ENCODE measurements at regions not wholly inside any gene's neighbourhood (a gene's known extent, or its start where the extent isn't known, plus 50 kb on each side); places are given as distances from the start of the nearest gene placed in this dataset.

- TF ChIP-seq MAX (IDR thresholded peaks at IDR 0.05; ENCODE audit: low read depth, low read length): no peak
- TF ChIP-seq POLR2A (IDR thresholded peaks at IDR 0.05; ENCODE audit: extremely low read depth, insufficient read length): no peak
- TF ChIP-seq MYC (IDR thresholded peaks at IDR 0.05; ENCODE audit: low read depth, low read length): no peak
- TF ChIP-seq CTCF (IDR thresholded peaks at IDR 0.05; ENCODE audit: low read depth, low read length): no peak
Observed at GRCh38 chr3:174441588-174442301, 417.4 kb upstream of the NAALADL2 start.

GRCh38 chr3:174442302-174442682 is 416.8 kb upstream of the NAALADL2 start:
- TF ChIP-seq POLR2A (IDR thresholded peaks at IDR 0.05; ENCODE audit: extremely low read depth, insufficient read length) (no peak), CTCF (IDR thresholded peaks at IDR 0.05; ENCODE audit: low read depth, low read length) (no peak), MYC (IDR thresholded peaks at IDR 0.05; ENCODE audit: low read depth, low read length) (no peak), MAX (IDR thresholded peaks at IDR 0.05; ENCODE audit: low read depth, low read length) (no peak)
- H3K4me3 ChIP-seq (ENCODE audit: low read depth, low read length): no peak overlapping the region
- DNase-seq (ENCODE audit: low read depth): no peak

More at GRCh38 chr3:174441588-174442301, 417.4 kb upstream of the NAALADL2 start:
- peak overlapping the region; percentile 52 for H3K4me3 ChIP-seq (ENCODE audit: low read depth, low read length)
- peak; percentile 3 for DNase-seq (ENCODE audit: low read depth)

- TF ChIP-seq MYC (IDR thresholded peaks at IDR 0.05; ENCODE audit: low read depth, low read length) (no peak), MAX (IDR thresholded peaks at IDR 0.05; ENCODE audit: low read depth, low read length) (no peak), CTCF (IDR thresholded peaks at IDR 0.05; ENCODE audit: low read depth, low read length) (no peak), POLR2A (IDR thresholded peaks at IDR 0.05; ENCODE audit: extremely low read depth, insufficient read length) (no peak)
- H3K4me3 ChIP-seq (ENCODE audit: low read depth, low read length): no peak overlapping the region
- peak; percentile 40 for DNase-seq (ENCODE audit: low read depth)
Observed at GRCh38 chr3:174444391-174444790, 414.7 kb upstream of the NAALADL2 start.

- no peak for DNase-seq (ENCODE audit: low read depth)
- TF ChIP-seq POLR2A (IDR thresholded peaks at IDR 0.05; ENCODE audit: extremely low read depth, insufficient read length) (no peak), MAX (IDR thresholded peaks at IDR 0.05; ENCODE audit: low read depth, low read length) (no peak), CTCF (IDR thresholded peaks at IDR 0.05; ENCODE audit: low read depth, low read length) (no peak), MYC (IDR thresholded peaks at IDR 0.05; ENCODE audit: low read depth, low read length) (no peak)
- H3K4me3 ChIP-seq (ENCODE audit: low read depth, low read length): no peak overlapping the region
Observed at GRCh38 chr3:174457758-174458157, 401.4 kb upstream of the NAALADL2 start.

- no peak overlapping the region for H3K4me3 ChIP-seq (ENCODE audit: low read depth, low read length)
- no peak for DNase-seq (ENCODE audit: low read depth)
- TF ChIP-seq POLR2A (IDR thresholded peaks at IDR 0.05; ENCODE audit: extremely low read depth, insufficient read length) (no peak), CTCF (IDR thresholded peaks at IDR 0.05; ENCODE audit: low read depth, low read length) (no peak), MYC (IDR thresholded peaks at IDR 0.05; ENCODE audit: low read depth, low read length) (no peak), MAX (IDR thresholded peaks at IDR 0.05; ENCODE audit: low read depth, low read length) (no peak)
Observed at GRCh38 chr3:174460831-174461230, 398.3 kb upstream of the NAALADL2 start.

Measured in NB4 (cell line).